Esophagus muscularis mucosa (tissue), 4 donors: ENCODE measurements at regions not wholly inside any gene's neighbourhood (a gene's known extent, or its start where the extent isn't known, plus 50 kb on each side); places are given as distances from the start of the nearest gene placed in this dataset.

Source experiments
- CTCF ChIP-seq, 3 experiments: fragments of 200-600 bp in 2 of 3; fragments of 450-650 bp in 1 of 3; sonication (generic) in 2 of 3; IDR thresholded peaks; one replicate each; pipeline ENCODE4 v1.5.1; 2017 to 2019; ENCODE audit warnings: antibody characterized with exemption in 3 of 3, mild to moderate bottlenecking in 2 of 3, moderate library complexity in 1 of 3
- EP300 ChIP-seq: sonication (generic); formaldehyde crosslinking; IDR thresholded peaks from one replicate; pipeline ENCODE4 v1.6.1; 2017; ENCODE audit warnings: antibody characterized with exemption
- POLR2A ChIP-seq: fragments of 450-650 bp; IDR thresholded peaks from one replicate; pipeline ENCODE4 v1.6.1; 2017; ENCODE audit warnings: antibody characterized with exemption, moderate library complexity, mild to moderate bottlenecking, low read depth
- POLR2AphosphoS5 ChIP-seq, 2 donors: sonication (generic); formaldehyde crosslinking; IDR thresholded peaks; one replicate each; pipeline ENCODE4 v1.6.1; 2017; ENCODE audit warnings: antibody characterized with exemption in 2 of 2

GRCh38 chr19:30314056-30314804 is 58.0 kb upstream of the ZNF536 start:
- TF ChIP-seq POLR2A, result no peak
- TF ChIP-seq CTCF (IDR thresholded peaks at IDR 0.05), result no peak
- no peak for TF ChIP-seq EP300
- TF ChIP-seq POLR2AphosphoS5 (IDR thresholded peaks at IDR 0.05), result no peak
